ENCODE measurements at regions not wholly inside any gene's neighbourhood (a gene's known extent, or its start where the extent isn't known, plus 50 kb on each side); places are given as distances from the start of the nearest gene placed in this dataset.

DNA sequence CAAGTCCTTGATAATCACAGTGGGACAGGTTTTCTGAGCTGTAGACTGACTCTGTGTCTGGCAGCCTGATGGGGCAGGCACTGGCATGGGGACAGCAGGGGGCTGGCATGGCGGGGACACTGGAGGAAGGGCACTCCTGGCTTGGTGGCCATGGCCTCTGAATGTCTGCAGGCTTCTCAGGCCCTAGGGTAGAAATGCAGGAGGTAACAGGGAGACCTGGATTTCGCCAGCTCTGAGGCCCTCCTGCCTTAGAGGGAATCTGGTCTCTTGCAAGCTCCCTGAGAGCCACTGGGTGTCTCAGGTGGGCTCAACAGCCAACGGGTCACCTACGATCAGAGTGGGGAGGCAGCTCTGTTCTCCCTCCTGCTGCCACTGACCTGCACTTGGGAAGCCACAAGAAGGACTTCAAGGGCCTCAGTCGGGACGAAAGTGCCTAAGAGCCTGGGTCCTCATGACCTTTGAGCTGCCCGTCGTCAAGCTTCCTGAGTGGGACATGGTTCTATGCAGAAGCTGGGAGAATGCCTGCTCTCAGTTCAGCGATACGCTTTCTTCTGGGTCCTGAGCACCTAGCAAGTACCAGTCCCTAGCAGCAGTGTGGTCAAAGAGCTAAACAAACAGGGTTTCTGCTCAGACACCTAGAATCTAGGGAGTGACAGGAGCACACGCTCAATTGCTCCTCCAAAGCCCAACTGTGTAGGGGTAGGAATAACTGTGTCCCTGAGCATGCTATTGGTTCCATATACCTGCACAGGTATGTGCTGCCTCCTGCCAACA, 569.0 kb downstream of the PTPRU start:
- 68 to 95% methylated on average over 3 to 11 of the region's 11 CpGs for WGBS, 2 donors
- H3K36me3 ChIP-seq: no peaks in the 10 kb centered on the region
- no peak for ATAC-seq (ENCODE audit: low FRiP score in 2 of 2)
- H3K4me1 ChIP-seq: no peaks in the 10 kb centered on the region
- H3K27ac ChIP-seq: no peak overlapping the region
- H3K9me3 ChIP-seq: no peaks in the 10 kb centered on the region
- no peaks in the 10 kb centered on the region for H3K27me3 ChIP-seq
- no peak overlapping the region for H3K4me3 ChIP-seq
- TF ChIP-seq POLR2A (IDR thresholded peaks at IDR 0.05) (no peak), POLR2AphosphoS5 (IDR thresholded peaks at IDR 0.05) (no peak), EP300 (IDR thresholded peaks at IDR 0.05) (no peak)
- TF ChIP-seq, protein P1, sequence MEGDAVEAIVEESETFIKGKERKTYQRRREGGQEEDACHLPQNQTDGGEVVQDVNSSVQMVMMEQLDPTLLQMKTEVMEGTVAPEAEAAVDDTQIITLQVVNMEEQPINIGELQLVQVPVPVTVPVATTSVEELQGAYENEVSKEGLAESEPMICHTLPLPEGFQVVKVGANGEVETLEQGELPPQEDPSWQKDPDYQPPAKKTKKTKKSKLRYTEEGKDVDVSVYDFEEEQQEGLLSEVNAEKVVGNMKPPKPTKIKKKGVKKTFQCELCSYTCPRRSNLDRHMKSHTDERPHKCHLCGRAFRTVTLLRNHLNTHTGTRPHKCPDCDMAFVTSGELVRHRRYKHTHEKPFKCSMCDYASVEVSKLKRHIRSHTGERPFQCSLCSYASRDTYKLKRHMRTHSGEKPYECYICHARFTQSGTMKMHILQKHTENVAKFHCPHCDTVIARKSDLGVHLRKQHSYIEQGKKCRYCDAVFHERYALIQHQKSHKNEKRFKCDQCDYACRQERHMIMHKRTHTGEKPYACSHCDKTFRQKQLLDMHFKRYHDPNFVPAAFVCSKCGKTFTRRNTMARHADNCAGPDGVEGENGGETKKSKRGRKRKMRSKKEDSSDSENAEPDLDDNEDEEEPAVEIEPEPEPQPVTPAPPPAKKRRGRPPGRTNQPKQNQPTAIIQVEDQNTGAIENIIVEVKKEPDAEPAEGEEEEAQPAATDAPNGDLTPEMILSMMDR (IDR thresholded peaks at IDR 0.05): no peak
- DNase-seq: peak in 1 of 2 donors; percentile 14

GRCh38 chr1:29804181-29804899, 568.0 kb downstream of the PTPRU start:
- ATAC-seq (ENCODE audit: low FRiP score in 2 of 2) (no peak), DNase-seq (peak in 1 of 2 donors; percentile 7)
- Histone ChIP-seq H3K4me1 (no peaks in the 10 kb centered on the region), H3K27me3 (no peaks in the 10 kb centered on the region), H3K27ac (no peak overlapping the region), H3K4me3 (no peak overlapping the region), H3K36me3 (no peaks in the 10 kb centered on the region), H3K9me3 (no peaks in the 10 kb centered on the region)
- WGBS, 2 donors: 68 to 79% methylated on average over 6 of the region's 6 CpGs
- TF ChIP-seq, protein P1 (IDR thresholded peaks at IDR 0.05): no peak
- no peak for TF ChIP-seq EP300 (IDR thresholded peaks at IDR 0.05)
- TF ChIP-seq POLR2A (IDR thresholded peaks at IDR 0.05): no peak
- no peak for TF ChIP-seq POLR2AphosphoS5 (IDR thresholded peaks at IDR 0.05)

DNA sequence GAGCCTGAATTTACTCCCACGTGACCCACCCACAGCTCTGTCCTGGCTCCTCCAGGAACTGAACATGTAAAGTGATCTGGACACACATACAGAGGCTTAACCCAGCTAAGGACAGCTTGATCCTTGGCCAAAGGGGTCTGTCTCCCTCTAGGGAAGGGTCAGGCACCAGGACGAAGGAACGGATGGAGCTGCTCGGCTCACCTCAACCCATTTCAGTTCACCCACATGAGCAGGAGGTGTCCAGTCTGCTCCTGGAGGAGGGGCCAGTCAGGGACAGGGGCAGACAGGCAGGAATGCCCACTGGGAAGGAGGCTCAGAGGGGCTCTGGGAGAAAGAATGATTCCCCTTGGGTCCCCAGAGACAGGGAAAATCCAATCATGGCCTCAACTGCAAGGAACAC, 567.2 kb downstream of the PTPRU start:
- Histone ChIP-seq H3K36me3 (no peaks in the 10 kb centered on the region), H3K27me3 (no peaks in the 10 kb centered on the region), H3K4me1 (no peaks in the 10 kb centered on the region), H3K4me3 (no peak overlapping the region), H3K9me3 (no peaks in the 10 kb centered on the region), H3K27ac (no peak overlapping the region)
- ATAC-seq (ENCODE audit: low FRiP score in 2 of 2) (no peak), DNase-seq (peak in 1 of 2 donors; percentile 15)
- WGBS, 2 donors: 88 to 89% methylated on average over 4 of the region's 4 CpGs
- TF ChIP-seq POLR2A (IDR thresholded peaks at IDR 0.05) (no peak), EP300 (IDR thresholded peaks at IDR 0.05) (no peak), POLR2AphosphoS5 (IDR thresholded peaks at IDR 0.05) (no peak)
- TF ChIP-seq, protein P1 (IDR thresholded peaks at IDR 0.05): no peak

DNA sequence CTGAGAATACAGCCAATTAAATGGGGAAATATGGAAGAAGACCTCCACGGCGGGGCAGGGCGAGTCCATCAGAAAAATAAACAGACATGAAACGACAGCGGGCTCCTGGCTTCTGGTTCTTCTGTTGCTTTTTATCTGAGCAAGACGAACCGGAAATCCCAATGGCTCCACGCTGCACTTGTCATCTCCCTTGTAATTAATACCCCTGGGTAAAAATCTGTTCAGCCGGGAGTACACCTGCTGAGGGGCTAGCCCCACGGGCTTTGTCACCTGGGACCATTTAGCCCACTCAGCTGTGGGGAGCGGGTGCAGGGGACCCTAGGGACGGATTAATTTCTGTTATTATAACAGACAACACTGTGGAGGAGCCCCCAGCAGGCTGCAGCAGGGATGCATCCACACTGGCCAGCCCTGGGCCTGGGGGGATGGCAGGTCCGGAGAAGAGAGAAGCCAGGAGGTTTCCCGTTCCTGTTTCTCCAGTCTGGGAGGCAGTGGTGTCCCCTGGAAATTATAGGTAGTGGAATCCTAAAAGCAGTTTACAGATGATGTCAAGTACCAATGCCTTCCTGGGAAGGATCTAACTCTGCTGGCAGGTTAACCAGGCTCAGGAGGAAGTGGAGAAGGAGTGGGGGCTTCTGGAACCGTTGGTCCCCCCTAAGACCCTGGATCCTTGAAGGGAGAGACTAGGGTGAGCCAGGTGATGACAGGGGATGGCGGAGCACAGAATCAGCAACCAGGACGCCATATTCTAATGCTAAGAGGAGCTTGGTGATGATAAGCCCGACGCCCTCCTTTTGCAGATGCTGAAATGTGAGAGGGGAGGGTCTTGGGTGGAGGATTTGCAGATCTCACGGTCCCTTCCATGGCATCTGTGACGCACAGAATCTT, 566.1 kb downstream of the PTPRU start:
- Histone ChIP-seq H3K27ac (no peak overlapping the region), H3K36me3 (no peaks in the 10 kb centered on the region), H3K27me3 (no peaks in the 10 kb centered on the region), H3K9me3 (no peaks in the 10 kb centered on the region), H3K4me1 (no peaks in the 10 kb centered on the region), H3K4me3 (no peak overlapping the region)
- WGBS, 2 donors: 51 to 60% methylated on average over 19 to 21 of the region's 21 CpGs
- ATAC-seq (ENCODE audit: low FRiP score in 2 of 2): no peak
- no peak for TF ChIP-seq EP300 (IDR thresholded peaks at IDR 0.05)
- no peak for TF ChIP-seq POLR2A (IDR thresholded peaks at IDR 0.05)
- DNase-seq: peak in 1 of 2 donors; percentile 4

DNA sequence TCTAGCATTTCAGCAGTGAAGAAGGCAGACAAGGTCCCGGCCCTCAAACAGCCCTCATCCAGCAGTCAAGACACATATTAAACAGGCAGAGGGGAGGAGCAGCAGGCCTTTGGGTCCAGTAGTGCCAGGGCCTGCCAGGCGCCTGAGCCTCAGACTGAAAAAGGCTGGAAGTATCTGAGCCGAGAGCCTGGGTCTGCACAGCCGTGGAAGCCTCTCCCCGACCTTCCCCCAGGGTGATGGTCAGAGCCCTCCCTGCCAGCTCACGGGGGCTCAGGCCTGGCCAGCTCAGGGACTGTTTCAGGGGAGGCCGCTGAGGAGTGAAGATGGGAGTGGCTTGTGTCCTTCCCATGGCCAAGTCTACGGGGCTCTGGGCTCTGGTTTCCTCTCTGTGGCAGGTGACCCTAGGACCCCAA, 565.2 kb downstream of the PTPRU start:
- TF ChIP-seq, protein P1 (IDR thresholded peaks at IDR 0.05): no peak
- TF ChIP-seq POLR2AphosphoS5 (IDR thresholded peaks at IDR 0.05) (no peak), POLR2A (IDR thresholded peaks at IDR 0.05) (no peak), EP300 (IDR thresholded peaks at IDR 0.05) (no peak)
- no peak overlapping the region for H3K27ac ChIP-seq
- no peaks in the 10 kb centered on the region for H3K36me3 ChIP-seq
- DNase-seq: peak in 1 of 2 donors; percentile 32
- 7 to 38% methylated on average over 1 to 8 of the region's 8 CpGs for WGBS, 2 donors
- no peaks in the 10 kb centered on the region for H3K27me3 ChIP-seq
- peaks cover 0 to under 1% (median 0%) of the 10 kb centered on the region in 4 donors for H3K9me3 ChIP-seq
- H3K4me1 ChIP-seq: no peaks in the 10 kb centered on the region
- H3K4me3 ChIP-seq: no peak overlapping the region
- no peak for ATAC-seq (ENCODE audit: low FRiP score in 2 of 2)

Measured in upper lobe of left lung (tissue), 6 donors.